GM19025 (cell line): ENCODE measurements at regions not wholly inside any gene's neighbourhood (a gene's known extent, or its start where the extent isn't known, plus 50 kb on each side); places are given as distances from the start of the nearest gene placed in this dataset.
"Not testable (repeated sequence)": the region's sequence is repeated elsewhere in the genome, so short reads cannot be mapped to it uniquely, and the experiment has no call there.

Experiments used
- ATAC-seq: cut with Tn5 transposase; IDR thresholded peaks from one replicate; pipeline ENCODE4 v1.9.1; 2021; ENCODE audit warnings: mild to moderate bottlenecking, low read depth, moderate library complexity; ENCODE audit not compliant: unreplicated experiment

DNA sequence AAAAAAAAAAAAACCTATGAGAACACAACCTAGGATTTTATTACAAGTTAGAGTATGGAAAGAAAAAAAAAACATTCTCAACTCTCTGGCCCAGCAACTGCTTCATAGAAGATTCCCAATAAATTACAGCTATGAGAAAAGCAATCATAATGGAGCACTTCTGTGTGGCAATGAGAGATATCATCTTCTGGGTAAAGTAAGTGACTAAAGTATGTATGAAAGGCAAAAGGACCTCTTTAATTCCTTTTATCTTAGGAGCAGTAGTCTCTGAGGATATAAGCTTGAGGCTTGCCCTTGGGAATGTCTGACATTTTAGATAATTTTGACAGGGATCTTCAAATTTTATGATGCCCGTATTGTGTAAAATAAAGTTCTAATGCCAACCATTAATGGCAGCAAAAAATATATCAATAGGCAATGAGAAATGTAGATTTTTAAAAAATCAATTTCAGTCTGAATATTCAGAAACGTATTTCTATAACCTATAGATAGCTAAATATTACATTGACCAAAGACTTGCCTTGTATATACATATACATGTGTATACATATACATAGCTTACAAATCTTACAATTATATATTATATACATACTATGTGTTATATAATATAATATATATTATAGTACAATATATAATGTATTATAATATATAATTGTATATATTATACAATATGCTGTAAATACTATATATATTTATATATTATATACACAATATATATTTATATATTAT is 823.9 kb upstream of the SLITRK1 start:
- ATAC-seq: no peak

DNA sequence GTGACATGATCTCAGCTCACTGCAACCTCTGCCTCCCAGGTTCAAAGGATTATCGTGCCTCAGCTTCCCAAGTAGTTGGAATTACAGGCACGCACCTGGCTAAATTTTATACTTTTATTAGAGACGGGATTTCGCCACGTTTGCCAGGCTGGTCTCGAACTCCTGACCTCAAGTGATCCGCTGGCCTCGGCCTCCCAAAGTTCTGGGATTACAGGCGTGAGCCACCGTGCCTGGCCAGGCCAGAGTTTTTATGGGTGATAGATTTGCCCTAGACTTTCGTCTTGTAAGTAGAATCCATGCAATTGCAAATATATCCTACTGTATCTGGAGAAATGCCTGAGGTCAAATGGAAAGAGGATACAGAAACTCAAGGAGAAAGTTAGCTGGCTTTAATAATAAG is 819.9 kb upstream of the SLITRK1 start:
- ATAC-seq: no peak

- not testable (repeated sequence) for ATAC-seq
Measured at GRCh38 chr13:84697591-84697990, 815.3 kb upstream of the SLITRK1 start.

DNA sequence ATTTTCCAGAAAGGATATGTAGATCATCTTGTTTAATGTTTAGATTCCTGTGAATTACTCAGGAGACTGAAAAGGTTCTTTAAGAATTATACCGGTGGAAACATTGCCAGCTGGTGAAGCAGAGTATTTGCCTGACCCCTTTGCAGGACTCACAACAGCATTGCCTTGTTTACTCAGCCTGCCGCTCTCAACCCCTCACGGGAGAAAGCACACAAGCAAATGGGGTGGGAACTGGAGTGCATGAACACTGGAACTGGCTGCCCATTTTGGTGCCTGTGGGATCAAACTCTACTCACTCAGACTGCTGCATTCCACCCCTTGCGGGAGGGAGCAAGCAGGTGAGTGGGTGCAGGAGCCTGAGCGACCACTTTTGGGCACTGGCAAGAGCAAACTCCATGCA is 804.7 kb upstream of the SLITRK1 start:
- no peak for ATAC-seq

DNA sequence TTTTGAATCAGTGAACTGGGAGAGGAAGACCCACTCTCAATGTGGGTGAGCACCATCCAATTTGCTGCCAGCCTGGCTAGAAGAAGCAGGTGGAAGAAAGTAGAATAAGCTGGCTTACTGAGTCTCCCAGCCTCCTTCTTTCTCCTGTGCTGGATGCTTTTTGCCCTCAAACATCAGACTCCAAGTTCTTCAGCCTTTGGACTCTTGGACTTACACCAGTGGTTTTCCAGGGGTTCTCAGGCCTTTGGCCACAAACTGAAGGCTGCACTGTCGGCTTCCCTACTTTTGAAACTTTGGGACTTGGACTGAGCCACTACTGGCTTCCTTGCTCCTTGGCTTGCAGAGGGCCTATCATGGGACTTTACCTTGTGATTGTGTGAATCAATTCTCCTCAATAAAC is 804.2 kb upstream of the SLITRK1 start:
- no peak for ATAC-seq

GRCh38 chr13:84684804-84685203 is 802.5 kb upstream of the SLITRK1 start:
- ATAC-seq: no peak

- ATAC-seq: no peak
Measured at GRCh38 chr13:84684048-84684662, 801.9 kb upstream of the SLITRK1 start.

- no peak for ATAC-seq
Measured at GRCh38 chr13:84683448-84683847, 801.2 kb upstream of the SLITRK1 start.

DNA sequence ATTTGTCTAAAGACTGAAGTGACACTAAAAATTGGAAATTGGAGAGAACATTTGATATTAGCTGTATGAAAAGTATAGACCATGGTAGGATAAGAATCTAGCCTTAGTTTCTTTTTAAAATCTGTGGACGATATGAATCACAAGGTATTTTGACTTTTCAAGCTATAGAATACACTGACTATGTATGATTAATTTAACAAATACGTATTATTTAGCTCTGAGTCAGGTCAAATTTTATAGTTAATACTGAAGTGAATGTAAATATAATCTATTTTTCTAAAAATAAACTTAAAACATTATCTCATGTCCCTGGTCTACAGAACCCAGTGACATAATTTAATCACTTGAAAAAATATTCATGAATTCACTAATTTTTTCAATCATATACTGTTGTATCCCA is 795.6 kb upstream of the SLITRK1 start:
- no peak for ATAC-seq

DNA sequence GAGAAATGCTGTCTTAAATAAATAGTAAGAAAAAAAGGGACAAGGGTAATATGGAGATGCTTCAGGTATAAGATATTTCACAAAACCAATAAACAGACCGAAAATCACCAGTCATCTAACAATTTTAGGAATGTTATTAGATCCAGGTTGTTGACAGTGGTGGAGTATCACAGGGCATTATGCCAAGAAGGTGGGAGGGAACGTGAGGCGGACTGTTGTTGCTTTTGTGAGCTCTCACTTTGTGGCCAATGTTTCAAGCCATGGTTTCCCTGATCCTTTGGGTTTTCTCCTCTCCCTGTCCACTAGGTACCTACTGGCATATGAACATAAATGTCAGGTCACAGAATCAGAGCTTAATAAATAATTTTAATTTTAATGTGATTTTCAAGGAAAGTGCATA is 790.3 kb upstream of the SLITRK1 start:
- ATAC-seq: no peak

DNA sequence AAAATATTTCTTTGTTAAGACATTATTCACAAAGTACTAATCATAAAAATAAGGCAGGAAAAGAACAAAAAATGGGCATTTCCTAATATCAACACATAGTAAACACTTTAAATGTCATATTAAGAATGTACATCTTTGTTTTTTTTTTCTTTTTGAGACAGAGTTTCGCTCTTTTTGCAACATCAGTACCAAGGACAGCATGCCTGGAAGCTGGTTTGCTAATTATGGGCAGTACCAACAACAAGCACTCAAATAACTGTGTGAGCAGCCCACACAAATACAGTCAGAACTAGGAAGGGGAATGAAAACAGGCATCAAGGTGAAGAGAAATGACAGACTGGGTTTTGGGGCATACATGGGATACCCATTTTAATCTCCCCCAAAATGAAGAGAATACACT is 788.0 kb upstream of the SLITRK1 start:
- no peak for ATAC-seq

GRCh38 chr13:84668637-84669036 is 786.4 kb upstream of the SLITRK1 start:
- ATAC-seq: no peak

DNA sequence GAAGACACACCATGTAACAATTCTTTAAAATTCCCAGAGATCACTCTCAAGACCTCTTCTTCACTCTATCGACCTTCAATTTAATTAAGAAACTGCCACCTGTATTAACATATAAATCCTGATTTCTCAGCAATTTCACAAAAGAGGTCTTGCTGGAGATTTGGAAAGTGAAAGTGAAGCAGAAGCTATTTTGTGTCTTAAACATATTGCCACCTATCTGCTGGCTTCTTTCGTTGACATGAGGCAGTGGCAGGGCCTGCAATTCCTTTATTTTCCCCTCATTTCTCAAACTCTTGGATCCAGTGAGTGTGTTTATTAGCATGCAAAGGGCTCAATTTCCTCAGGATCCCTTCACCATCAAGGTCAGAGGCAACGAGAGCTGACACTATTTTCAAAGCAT is 780.2 kb upstream of the SLITRK1 start:
- no peak for ATAC-seq

DNA sequence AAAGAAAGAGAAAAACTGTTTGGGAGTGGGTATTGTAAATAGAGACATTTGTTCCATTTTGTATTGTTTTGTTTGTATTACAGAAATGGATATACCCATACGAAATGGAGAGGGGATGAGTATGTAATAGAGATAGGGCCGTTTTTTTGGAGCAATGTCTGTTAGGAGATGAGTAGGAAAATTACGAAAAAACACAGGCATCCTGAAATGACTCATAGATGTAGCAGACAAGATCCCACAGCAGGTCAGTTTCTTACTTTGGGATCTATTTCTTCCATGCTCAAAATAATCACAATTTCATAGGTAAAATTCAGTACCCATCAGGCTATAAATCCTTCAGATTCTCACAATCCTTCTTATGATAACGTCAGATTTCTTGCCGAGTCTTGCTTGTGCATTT is 779.4 kb upstream of the SLITRK1 start:
- ATAC-seq: no peak

DNA sequence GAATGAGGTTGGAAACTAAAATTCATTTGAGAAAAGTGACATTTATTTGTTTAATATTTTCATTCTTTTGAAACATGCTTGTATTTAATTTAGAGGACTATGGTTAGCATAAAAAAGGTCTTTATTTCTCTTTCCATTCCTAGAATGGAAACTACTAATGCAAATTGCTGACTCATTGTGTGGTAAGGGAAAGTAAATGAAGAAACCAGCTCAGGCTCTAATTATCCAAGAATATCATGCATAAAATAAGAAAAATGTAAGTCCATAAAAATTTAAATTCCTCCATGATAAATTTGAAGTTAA is 777.0 kb upstream of the SLITRK1 start:
- no peak for ATAC-seq

DNA sequence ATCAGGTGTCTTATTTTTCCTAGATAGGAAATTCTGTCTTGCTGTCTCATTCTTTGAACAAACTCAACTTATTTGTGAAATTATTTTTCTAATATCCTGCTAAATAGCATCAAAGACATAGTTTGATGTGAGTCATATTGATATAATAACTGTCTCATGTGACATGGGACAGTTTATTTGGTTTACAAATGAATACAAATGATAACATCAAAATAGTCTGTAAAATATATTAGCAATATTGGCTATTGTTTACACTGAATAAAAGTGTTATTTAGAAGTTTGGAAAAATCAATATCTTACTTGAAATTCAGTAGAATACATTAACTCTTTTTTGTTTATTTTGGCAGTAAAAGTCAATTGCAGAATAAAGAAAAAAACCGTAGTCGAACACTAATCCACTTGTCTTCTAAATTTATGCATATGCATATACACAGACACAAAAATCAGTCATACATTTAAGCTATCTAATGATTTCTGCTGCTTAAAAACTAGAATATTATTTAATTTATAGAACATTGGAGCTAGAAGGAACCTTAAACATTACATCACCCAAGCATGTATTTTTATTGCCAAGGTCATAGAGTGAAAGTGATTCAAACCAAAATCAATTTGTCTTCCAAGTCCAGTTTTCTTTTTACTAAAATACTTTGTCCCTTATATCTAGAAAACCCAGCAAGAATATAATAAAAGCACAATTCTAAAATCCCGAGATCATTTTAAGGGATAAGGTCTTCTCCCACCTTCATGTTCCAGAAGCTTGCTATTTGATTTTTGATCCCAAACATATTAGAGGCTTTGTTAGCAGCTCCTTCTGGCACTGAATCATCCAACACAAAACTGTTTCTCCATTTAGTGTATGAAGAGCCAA is 776.5 kb upstream of the SLITRK1 start:
- ATAC-seq: no peak

GRCh38 chr13:84655677-84656076 is 773.4 kb upstream of the SLITRK1 start:
- no peak for ATAC-seq

DNA sequence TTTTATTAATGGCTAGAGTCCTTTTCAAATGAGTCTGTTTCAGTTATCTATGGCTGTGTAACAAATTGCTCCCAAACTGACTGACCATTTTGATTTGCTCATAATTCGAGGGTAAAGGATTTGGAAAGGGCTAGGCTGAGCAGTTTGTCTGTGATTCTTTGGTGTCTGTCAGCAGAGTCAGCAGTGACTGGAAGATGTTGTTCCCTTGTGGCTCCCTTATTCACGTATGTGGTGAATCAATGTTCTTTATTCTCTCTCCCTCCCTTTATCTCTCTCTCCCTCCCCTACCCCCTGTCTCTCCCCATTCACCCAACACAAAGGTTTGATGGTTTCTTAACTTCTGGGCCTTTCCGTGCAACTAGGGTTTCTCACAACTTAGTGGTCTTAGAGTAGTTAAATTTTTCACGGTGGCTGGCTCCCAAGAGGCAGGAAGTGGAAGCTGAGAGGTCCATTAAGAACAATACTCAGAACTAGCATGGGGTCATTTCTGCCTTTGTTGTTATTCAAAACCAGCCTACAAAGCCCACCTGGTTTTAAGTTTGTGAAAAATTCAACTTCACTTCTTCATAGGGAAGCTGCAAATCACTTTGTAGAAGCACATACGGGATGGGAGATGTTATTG is 772.5 kb upstream of the SLITRK1 start:
- ATAC-seq: no peak

- ATAC-seq: no peak
Measured at GRCh38 chr13:84653915-84654534, 771.8 kb upstream of the SLITRK1 start.

GRCh38 chr13:84651705-84652104 is 769.4 kb upstream of the SLITRK1 start:
- ATAC-seq: no peak

DNA sequence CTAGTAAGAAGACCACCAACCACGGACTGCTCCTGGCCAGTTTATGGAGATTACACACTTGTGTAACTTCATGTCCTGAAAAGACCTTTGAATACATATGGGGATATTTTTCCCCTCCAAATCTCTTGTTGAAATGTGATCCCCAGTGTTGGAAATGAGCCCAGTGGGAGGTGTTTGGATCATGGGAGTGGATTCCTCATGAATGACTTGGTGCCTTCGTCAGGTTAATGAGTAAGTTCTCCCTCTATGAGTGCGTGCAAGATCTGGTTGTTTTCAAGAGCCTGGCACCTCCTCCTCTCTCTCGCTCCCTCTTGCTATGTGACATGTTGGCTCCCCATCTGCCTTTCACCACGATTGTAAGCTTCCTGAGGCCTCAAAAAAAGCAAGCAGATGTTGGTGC is 769.0 kb upstream of the SLITRK1 start:
- no peak for ATAC-seq
